ENCODE measurements at regions not wholly inside any gene's neighbourhood (a gene's known extent, or its start where the extent isn't known, plus 50 kb on each side); places are given as distances from the start of the nearest gene placed in this dataset.

DNA sequence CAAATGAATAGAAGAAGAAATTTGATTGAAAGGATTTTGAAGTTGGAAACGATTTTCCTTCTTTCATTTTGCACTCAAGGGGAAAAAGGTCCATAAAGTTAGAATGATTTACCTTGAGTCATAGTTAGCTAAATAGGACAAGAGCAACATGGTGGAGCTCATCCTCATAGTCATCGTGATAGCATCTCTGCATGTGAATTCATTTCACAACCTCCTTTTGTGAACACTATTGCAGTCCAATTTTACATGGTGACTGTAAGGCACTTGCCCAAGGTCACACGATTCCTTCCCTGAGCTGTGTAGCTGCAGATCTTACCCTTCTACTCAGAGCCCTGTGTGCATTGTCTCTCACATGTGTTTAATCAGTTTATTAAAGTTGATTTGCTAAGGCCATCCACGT is 359.8 kb upstream of the C2CD4B start:
- TF ChIP-seq, protein P1, sequence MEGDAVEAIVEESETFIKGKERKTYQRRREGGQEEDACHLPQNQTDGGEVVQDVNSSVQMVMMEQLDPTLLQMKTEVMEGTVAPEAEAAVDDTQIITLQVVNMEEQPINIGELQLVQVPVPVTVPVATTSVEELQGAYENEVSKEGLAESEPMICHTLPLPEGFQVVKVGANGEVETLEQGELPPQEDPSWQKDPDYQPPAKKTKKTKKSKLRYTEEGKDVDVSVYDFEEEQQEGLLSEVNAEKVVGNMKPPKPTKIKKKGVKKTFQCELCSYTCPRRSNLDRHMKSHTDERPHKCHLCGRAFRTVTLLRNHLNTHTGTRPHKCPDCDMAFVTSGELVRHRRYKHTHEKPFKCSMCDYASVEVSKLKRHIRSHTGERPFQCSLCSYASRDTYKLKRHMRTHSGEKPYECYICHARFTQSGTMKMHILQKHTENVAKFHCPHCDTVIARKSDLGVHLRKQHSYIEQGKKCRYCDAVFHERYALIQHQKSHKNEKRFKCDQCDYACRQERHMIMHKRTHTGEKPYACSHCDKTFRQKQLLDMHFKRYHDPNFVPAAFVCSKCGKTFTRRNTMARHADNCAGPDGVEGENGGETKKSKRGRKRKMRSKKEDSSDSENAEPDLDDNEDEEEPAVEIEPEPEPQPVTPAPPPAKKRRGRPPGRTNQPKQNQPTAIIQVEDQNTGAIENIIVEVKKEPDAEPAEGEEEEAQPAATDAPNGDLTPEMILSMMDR (IDR thresholded peaks at IDR 0.05; ENCODE audit: insufficient read depth, low read depth, low read length, missing control alignments) = no peak
- no peak overlapping the region for H3K4me3 ChIP-seq (ENCODE audit: low read depth, low read length)
- DNase-seq (ENCODE audit: low read depth) = no peak

DNA sequence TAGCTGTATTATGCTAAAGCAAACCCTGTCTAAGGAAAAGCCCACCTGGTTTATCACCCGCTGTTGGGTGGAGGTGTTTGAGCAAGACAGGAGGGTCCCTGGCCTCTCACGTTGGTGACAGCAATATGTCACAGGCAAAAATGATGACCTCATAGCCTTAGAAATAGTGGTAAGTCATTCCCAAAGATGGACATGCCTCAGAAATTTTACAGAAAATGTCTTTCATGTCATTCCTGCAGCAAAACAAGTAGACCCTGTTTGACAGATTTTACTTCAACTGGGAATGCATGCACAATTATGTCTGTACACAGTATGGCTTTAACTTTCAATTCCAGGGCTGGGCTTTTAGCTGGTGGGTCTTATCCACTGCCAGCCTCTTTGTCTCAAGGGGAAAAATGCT is 362.3 kb upstream of the C2CD4B start:
- DNase-seq (ENCODE audit: low read depth) = no peak
- no peak overlapping the region for H3K4me3 ChIP-seq (ENCODE audit: low read depth, low read length)
- TF ChIP-seq, protein P1 (IDR thresholded peaks at IDR 0.05; ENCODE audit: insufficient read depth, low read depth, low read length, missing control alignments) = no peak

DNA sequence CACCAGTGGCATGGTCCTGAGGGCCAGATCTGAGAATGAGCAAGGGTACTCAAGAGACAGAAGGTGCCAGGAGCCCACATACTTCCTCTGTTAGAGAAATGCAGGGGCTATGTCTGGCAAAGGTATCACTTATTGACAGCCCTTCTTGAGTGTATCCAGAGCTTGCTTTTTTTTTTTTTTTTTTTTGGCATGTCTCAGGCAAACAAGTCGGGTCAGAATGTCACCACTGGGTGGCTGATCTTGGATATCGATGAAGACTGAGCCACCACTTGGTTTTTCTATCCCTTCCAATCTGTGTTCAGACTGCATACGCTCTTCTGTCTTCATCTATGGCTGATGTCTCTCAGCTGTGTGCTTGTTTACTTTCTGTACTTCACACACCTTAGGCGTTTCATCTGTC is 363.4 kb upstream of the C2CD4B start:
- TF ChIP-seq, protein P1 (IDR thresholded peaks at IDR 0.05; ENCODE audit: insufficient read depth, low read depth, low read length, missing control alignments) = no peak
- no peak for DNase-seq (ENCODE audit: low read depth)
- H3K4me3 ChIP-seq (ENCODE audit: low read depth, low read length) = no peak overlapping the region

DNA sequence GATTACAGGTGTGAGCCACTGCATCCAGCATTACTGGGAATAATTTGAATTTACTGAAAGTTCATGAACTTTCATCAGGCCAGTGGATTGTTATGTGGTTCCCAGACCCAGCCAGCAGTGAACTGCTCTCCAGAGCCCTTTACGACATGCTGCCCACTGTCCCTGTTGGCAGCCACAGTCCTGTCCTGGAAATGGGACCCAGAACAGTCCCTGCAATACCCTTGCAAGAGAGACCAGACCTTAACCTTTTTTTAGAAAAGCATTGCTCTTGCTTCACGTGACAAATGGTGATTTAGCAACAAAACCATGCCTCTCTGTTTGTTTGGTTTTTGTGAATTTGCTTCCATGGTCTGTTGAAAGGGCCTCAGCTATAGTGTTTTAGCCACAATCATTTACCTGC is 367.3 kb upstream of the C2CD4B start:
- no peak for DNase-seq (ENCODE audit: low read depth)
- no peak overlapping the region for H3K4me3 ChIP-seq (ENCODE audit: low read depth, low read length)
- TF ChIP-seq, protein P1 (IDR thresholded peaks at IDR 0.05; ENCODE audit: insufficient read depth, low read depth, low read length, missing control alignments) = no peak

DNA sequence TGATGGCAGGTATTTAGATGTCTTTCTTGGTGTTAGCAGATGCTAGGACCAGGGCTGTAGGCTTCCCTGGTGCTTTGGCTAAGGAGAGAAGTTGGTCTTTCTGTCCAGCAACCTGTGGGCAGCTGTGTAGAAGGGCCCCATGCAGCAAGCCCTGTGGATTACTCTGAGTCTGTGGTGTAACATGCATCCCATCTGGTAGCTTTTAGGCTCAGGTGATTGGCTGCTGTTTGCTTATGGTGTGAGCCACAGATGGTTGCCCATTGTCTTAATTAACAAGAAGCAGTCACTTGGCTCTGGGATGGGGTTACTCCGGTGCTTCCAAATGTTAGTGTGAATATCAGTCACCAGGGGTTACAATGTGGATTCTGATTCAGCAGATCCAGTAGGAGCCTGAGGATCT is 368.6 kb upstream of the C2CD4B start:
- DNase-seq (ENCODE audit: low read depth) = no peak
- TF ChIP-seq, protein P1 (IDR thresholded peaks at IDR 0.05; ENCODE audit: insufficient read depth, low read depth, low read length, missing control alignments) = no peak
- H3K4me3 ChIP-seq (ENCODE audit: low read depth, low read length) = no peak overlapping the region

DNA sequence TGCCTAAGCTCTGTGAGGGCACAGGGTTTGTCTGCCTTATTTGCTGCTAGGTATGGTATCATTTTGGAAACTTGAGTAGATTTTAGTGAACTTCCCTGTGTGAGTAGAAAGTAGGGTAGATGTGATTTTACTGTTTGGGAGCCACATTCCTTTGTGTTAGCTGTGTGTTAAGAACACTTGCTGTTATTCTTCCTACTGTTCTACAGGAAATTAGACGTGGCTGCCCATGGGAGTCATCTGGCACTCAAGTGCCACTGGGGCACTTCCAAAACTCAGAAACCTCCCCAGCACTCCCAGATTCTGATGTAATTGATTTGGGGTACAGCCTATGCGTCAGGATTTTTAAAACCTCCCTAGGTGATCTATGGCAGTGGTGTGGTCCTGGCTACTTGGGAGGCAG is 369.9 kb upstream of the C2CD4B start:
- H3K4me3 ChIP-seq (ENCODE audit: low read depth, low read length) = no peak overlapping the region
- TF ChIP-seq, protein P1 (IDR thresholded peaks at IDR 0.05; ENCODE audit: insufficient read depth, low read depth, low read length, missing control alignments) = no peak
- DNase-seq (ENCODE audit: low read depth) = no peak

DNA sequence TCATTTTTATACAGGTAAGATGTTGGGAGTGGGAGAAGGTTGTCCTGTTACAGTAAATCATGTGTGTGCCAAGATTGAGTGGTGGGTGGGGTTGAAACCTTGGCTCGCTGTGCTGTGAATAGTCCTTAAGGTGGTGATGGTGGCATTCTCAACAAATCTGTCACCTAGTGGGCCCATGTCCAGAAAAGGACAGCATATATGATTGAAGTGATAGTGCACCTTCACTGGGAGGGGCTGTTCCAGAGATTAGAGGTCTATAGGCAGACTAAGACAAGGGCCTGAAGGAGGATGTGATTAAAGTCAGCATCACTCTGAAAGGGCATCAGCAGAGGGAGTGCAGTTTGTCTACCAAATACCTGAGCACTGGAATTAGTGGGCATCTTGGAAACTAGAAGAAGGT is 374.2 kb upstream of the C2CD4B start:
- no peak for DNase-seq (ENCODE audit: low read depth)
- H3K4me3 ChIP-seq (ENCODE audit: low read depth, low read length) = no peak overlapping the region
- TF ChIP-seq, protein P1 (IDR thresholded peaks at IDR 0.05; ENCODE audit: insufficient read depth, low read depth, low read length, missing control alignments) = no peak
